A673 (cell line): ENCODE measurements at regions not wholly inside any gene's neighbourhood (a gene's known extent, or its start where the extent isn't known, plus 50 kb on each side); places are given as distances from the start of the nearest gene placed in this dataset.

Experiments used
- EZH2 ChIP-seq: fragments of 200-600 bp; sonication (generic); IDR thresholded peaks from 2 replicates; pipeline ENCODE4 v1.6.1; 2017; ENCODE audit warnings: borderline replicate concordance, low read depth, mild to moderate bottlenecking, mixed read lengths, antibody characterized with exemption, low read length; ENCODE audit not compliant: poor library complexity, severe bottlenecking
- TF ChIP-seq, protein P1 (sequence below): fragments of 300-800, 200-600 bp; sonication (generic); conservative IDR thresholded peaks from 2 replicates; pipeline ENCODE4 v1.5.1; 2017; ENCODE audit warnings: low read depth, mild to moderate bottlenecking, antibody characterized with exemption, low read length, moderate library complexity, mixed read lengths

DNA sequence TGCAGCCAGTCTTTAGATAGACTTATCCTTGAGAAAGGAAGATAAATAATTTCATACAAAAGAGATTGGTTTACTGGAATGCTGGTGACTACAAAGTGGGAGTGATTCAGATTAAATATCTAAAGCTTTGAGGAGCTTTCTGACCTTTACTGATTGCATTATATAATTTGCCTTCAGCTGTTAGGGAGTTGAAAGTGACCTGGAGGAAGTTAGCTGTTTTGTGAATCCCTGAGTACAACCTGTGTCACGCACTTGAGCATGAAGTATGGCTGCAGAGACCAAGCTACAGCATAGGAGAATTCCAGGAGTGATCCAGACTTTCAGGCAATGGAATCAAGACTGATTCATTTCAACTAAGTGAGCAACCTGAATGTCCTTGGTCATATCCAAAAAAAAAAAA lies 1848.3 kb upstream of the RAG2 start:
- TF ChIP-seq, protein P1, sequence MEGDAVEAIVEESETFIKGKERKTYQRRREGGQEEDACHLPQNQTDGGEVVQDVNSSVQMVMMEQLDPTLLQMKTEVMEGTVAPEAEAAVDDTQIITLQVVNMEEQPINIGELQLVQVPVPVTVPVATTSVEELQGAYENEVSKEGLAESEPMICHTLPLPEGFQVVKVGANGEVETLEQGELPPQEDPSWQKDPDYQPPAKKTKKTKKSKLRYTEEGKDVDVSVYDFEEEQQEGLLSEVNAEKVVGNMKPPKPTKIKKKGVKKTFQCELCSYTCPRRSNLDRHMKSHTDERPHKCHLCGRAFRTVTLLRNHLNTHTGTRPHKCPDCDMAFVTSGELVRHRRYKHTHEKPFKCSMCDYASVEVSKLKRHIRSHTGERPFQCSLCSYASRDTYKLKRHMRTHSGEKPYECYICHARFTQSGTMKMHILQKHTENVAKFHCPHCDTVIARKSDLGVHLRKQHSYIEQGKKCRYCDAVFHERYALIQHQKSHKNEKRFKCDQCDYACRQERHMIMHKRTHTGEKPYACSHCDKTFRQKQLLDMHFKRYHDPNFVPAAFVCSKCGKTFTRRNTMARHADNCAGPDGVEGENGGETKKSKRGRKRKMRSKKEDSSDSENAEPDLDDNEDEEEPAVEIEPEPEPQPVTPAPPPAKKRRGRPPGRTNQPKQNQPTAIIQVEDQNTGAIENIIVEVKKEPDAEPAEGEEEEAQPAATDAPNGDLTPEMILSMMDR = no peak
- TF ChIP-seq EZH2 = no peak
